SH-SY5Y (cell line): ENCODE measurements at regions not wholly inside any gene's neighbourhood (a gene's known extent, or its start where the extent isn't known, plus 50 kb on each side); places are given as distances from the start of the nearest gene placed in this dataset.

Source experiments
- GATA2 ChIP-seq: IDR thresholded peaks from 2 replicates; pipeline ENCODE4 v1.6.1; 2011; ENCODE audit warnings: mild to moderate bottlenecking, low read depth, low read length
- GATA3 ChIP-seq: IDR thresholded peaks from 2 replicates; pipeline ENCODE4 v1.6.1; 2011; ENCODE audit warnings: low read depth, mild to moderate bottlenecking, low read length, moderate library complexity

- TF ChIP-seq GATA2 (no peak), GATA3 (no peak)
These were observed 122.9 kb upstream of the MGMT start for GRCh38 chr10:129344103-129344502.
